ENCODE measurements at regions not wholly inside any gene's neighbourhood (a gene's known extent, or its start where the extent isn't known, plus 50 kb on each side); places are given as distances from the start of the nearest gene placed in this dataset.

GRCh38 chr1:47647327-47647845 lies 209.5 kb downstream of the FOXD2 start:
- TF ChIP-seq CTCF (IDR thresholded peaks at IDR 0.05), result no peak
- no peak for TF ChIP-seq POLR2A (IDR thresholded peaks at IDR 0.05)

Data from esophagus squamous epithelium (tissue), 4 donors.